GM19468 (cell line): ENCODE measurements at regions not wholly inside any gene's neighbourhood (a gene's known extent, or its start where the extent isn't known, plus 50 kb on each side); places are given as distances from the start of the nearest gene placed in this dataset.

Experiments
- ATAC-seq: cut with Tn5 transposase; IDR thresholded peaks from one replicate; pipeline ENCODE4 v1.9.1; 2021; ENCODE audit warnings: mild to moderate bottlenecking, moderate library complexity, moderate number of reproducible peaks; ENCODE audit not compliant: unreplicated experiment; ENCODE audit errors: extremely low read depth

GRCh38 chr2:15761056-15761455 is 169.4 kb downstream of the DDX1 start:
- no peak for ATAC-seq

GRCh38 chr2:15761910-15762309 is 170.2 kb downstream of the DDX1 start:
- ATAC-seq = no peak

- no peak for ATAC-seq
Measured at GRCh38 chr2:15762449-15762848, 170.8 kb downstream of the DDX1 start.

- ATAC-seq = no peak
Measured at GRCh38 chr2:15763106-15763821, 171.6 kb downstream of the DDX1 start.

- no peak for ATAC-seq
Measured at GRCh38 chr2:15763822-15764682, 172.4 kb downstream of the DDX1 start.

- no peak for ATAC-seq
Measured at GRCh38 chr2:15764683-15765011, 173.0 kb downstream of the DDX1 start.

GRCh38 chr2:15765211-15765610 is 173.5 kb downstream of the DDX1 start:
- ATAC-seq = no peak

- ATAC-seq = no peak
Measured at GRCh38 chr2:15765686-15766302, 174.1 kb downstream of the DDX1 start.

GRCh38 chr2:15766303-15766861 is 174.0 kb upstream of the MYCN start:
- no peak for ATAC-seq

GRCh38 chr2:15766911-15767597 is 173.3 kb upstream of the MYCN start:
- ATAC-seq = no peak

- no peak for ATAC-seq
Measured at GRCh38 chr2:15767679-15768078, 172.7 kb upstream of the MYCN start.

GRCh38 chr2:15768142-15768541 is 172.2 kb upstream of the MYCN start:
- no peak for ATAC-seq

- ATAC-seq = no peak
Measured at GRCh38 chr2:15768615-15769014, 171.7 kb upstream of the MYCN start.

- no peak for ATAC-seq
Measured at GRCh38 chr2:15769235-15769634, 171.1 kb upstream of the MYCN start.

GRCh38 chr2:15769676-15770547 is 170.4 kb upstream of the MYCN start:
- ATAC-seq = no peak

- no peak for ATAC-seq
Measured at GRCh38 chr2:15770606-15771005, 169.7 kb upstream of the MYCN start.

GRCh38 chr2:15771124-15771523 is 169.2 kb upstream of the MYCN start:
- ATAC-seq = no peak

- ATAC-seq = no peak
Measured at GRCh38 chr2:15772086-15772595, 168.2 kb upstream of the MYCN start.

GRCh38 chr2:15772681-15773080 is 167.7 kb upstream of the MYCN start:
- ATAC-seq = no peak
